SJSA1 (cell line): ENCODE measurements at regions not wholly inside any gene's neighbourhood (a gene's known extent, or its start where the extent isn't known, plus 50 kb on each side); places are given as distances from the start of the nearest gene placed in this dataset.
A peak's percentile ranks its signal among the peaks of the same experiment; 100 is the strongest.

Source experiments
- DNase-seq, 2 experiments: peaks; one replicate each; pipeline ENCODE4 v3.0.0-alpha.2; 2015 to 2020; ENCODE audit warnings: low spot score in 2 of 2, low read depth in 1 of 2
- H3K27ac ChIP-seq: fragments of 250-450 bp; sonication (Bioruptor Pico); 2 replicates; pipeline ENCODE4 v1.5.1; 2020; ENCODE audit warnings: mild to moderate bottlenecking, moderate library complexity
- H3K27me3 ChIP-seq: fragments of 250-450 bp; sonication (Bioruptor Pico); replicated peaks from 2 replicates; pipeline ENCODE4 v1.5.1; 2020; ENCODE audit warnings: mild to moderate bottlenecking, moderate library complexity
- H3K36me3 ChIP-seq: fragments of 250-450 bp; sonication (Bioruptor Pico); 2 replicates; pipeline ENCODE4 v1.5.1; 2020; ENCODE audit warnings: mild to moderate bottlenecking
- H3K4me1 ChIP-seq: fragments of 250-450 bp; sonication (Bioruptor Pico); replicated peaks from 2 replicates; pipeline ENCODE4 v1.6.1; 2021; ENCODE audit warnings: mild to moderate bottlenecking
- H3K4me3 ChIP-seq: fragments of 250-450 bp; sonication (Bioruptor Pico); 2 replicates; pipeline ENCODE4 v1.5.1; 2020; ENCODE audit warnings: mild to moderate bottlenecking
- H3K9me3 ChIP-seq: fragments of 250-450 bp; sonication (Bioruptor Pico); replicated peaks from 2 replicates; pipeline ENCODE4 v1.5.1; 2020; ENCODE audit warnings: mild to moderate bottlenecking

DNA sequence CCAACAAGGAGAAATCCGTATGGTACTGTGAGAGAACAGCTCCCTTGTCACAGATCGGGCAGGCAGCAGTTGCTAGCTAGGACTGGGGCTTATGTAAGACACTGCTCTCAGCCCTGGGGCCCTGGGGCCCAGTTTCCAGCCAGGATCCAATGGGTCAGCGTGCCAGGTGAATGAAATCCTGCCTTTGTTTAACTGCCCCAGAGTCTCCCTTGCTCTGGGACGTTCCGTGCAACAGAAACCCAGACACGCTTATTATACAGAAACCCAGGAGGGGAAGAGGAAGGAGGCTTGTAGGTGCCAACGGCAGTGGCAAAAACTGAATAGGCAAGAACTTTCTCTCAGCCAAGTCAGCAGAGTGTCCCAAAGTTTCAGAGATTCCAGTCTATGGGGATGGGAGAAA lies 110.6 kb downstream of the DIO2 start:
- Histone ChIP-seq H3K4me1 (peaks cover 8% of the 10 kb centered on the region), H3K9me3 (no peaks in the 10 kb centered on the region), H3K27ac (no peak overlapping the region), H3K4me3 (no peak overlapping the region), H3K36me3 (no peaks in the 10 kb centered on the region), H3K27me3 (no peaks in the 10 kb centered on the region)
- no peak for DNase-seq

DNA sequence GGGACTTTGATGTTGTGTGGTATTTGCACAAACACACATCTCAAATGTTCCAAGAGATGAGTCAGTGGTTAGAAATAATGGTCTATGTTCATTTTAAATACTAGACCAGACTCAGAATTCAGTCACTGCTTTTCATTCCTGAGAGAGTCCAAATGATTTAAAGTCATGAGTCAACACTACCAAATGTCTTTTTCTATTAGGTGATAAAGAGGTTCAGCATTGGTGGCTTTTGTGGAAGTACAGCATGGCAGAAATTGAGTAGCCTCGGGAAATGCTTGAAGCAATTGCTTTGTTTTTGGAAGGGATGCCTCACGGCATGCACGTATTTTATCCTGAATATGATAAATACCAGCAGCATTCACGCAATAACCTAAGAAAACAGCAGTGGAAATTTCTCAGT lies 115.7 kb downstream of the DIO2 start:
- no peaks in the 10 kb centered on the region for H3K27me3 ChIP-seq
- no peak overlapping the region for H3K4me3 ChIP-seq
- no peaks in the 10 kb centered on the region for H3K9me3 ChIP-seq
- peak; percentile 58 to 81 for DNase-seq
- H3K4me1 ChIP-seq = peaks cover 8% of the 10 kb centered on the region
- peak overlapping the region; percentile 51 for H3K27ac ChIP-seq
- no peaks in the 10 kb centered on the region for H3K36me3 ChIP-seq

DNA sequence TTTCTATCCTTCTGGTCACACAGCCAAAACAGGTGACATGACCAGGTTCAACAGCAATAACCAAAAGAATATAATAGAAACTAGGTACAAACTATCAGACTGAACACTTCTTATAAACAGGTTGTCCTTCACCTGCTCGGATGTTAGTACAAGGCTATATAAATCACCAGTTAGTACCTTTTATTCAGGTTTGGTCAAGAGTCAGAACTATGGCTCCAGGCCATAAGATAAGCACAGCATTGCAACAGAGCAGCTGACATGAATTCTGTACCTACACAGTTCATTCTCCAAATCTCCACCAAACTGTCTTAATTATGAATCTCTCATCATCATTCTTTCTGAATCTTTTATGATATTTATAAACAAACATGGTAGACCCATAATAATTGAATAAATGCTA lies 123.9 kb downstream of the DIO2 start:
- Histone ChIP-seq H3K4me1 (no peaks in the 10 kb centered on the region), H3K9me3 (no peaks in the 10 kb centered on the region), H3K4me3 (no peak overlapping the region), H3K36me3 (no peaks in the 10 kb centered on the region), H3K27me3 (no peaks in the 10 kb centered on the region), H3K27ac (no peak overlapping the region)
- no peak for DNase-seq

DNA sequence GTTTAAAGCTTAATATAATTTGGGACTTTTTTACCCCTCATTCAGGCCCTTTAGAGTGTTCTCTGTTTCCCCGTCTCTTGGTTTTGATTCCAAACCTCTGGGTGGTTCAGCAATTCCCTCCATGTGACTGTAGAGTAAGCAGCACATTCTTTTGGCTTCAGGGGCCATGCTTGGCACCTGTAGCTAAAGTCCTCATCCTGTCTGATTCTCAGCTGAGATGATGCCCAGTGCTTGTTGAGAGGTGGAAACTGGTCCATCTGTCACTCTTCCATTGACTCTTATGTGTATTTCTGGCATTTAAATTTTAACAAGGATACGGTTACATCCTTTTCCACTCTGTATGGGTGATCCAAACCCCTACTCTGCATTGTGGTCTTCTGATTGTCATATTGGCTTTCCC lies 127.1 kb downstream of the DIO2 start:
- no peaks in the 10 kb centered on the region for H3K9me3 ChIP-seq
- DNase-seq = no peak
- no peaks in the 10 kb centered on the region for H3K4me1 ChIP-seq
- H3K4me3 ChIP-seq = no peak overlapping the region
- H3K27me3 ChIP-seq = no peaks in the 10 kb centered on the region
- H3K36me3 ChIP-seq = no peaks in the 10 kb centered on the region
- H3K27ac ChIP-seq = no peak overlapping the region

DNA sequence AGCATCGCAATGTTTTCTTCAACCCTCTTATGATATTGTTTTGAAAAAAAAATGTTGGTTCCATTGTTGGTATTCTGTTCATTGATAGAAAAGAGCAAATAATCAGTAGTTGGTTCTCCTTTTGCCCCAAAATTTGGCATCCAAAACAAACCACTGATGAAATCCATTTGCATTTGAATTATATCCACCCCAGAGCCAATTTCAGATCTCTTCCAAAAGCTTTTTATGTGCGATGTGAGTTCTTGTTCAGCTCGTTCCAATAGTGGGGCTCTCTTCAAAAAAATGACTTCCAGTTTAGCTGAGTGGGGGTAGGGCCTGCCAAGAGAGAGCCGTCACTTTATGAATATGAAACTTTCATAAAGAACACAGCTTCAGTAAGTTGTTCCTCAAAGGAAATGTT lies 130.7 kb downstream of the DIO2 start:
- no peaks in the 10 kb centered on the region for H3K9me3 ChIP-seq
- H3K4me3 ChIP-seq = no peak overlapping the region
- H3K36me3 ChIP-seq = no peaks in the 10 kb centered on the region
- DNase-seq = no peak
- H3K27ac ChIP-seq = no peak overlapping the region
- H3K4me1 ChIP-seq = no peaks in the 10 kb centered on the region
- no peaks in the 10 kb centered on the region for H3K27me3 ChIP-seq

DNA sequence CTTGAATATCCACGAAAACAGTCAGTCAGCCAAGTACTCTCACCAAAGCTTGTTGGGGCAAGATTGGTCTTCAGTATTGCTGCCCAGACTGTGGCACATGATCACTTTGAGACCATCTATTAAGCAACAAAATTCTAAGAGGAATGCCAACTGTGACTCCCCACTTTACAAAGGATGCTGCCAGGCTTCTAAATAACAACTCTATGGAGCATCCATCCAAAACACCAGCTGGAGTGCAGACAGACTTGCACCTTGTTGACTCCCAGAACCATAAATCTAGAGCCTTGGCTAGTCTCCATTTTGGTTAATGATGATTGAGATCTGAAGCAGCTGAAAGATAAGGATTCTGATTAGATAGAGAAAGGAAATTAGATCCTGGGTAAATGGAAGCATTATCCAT lies 132.8 kb downstream of the DIO2 start:
- H3K36me3 ChIP-seq = no peaks in the 10 kb centered on the region
- no peak overlapping the region for H3K27ac ChIP-seq
- no peak overlapping the region for H3K4me3 ChIP-seq
- no peaks in the 10 kb centered on the region for H3K9me3 ChIP-seq
- DNase-seq = no peak
- H3K4me1 ChIP-seq = no peaks in the 10 kb centered on the region
- no peaks in the 10 kb centered on the region for H3K27me3 ChIP-seq

DNA sequence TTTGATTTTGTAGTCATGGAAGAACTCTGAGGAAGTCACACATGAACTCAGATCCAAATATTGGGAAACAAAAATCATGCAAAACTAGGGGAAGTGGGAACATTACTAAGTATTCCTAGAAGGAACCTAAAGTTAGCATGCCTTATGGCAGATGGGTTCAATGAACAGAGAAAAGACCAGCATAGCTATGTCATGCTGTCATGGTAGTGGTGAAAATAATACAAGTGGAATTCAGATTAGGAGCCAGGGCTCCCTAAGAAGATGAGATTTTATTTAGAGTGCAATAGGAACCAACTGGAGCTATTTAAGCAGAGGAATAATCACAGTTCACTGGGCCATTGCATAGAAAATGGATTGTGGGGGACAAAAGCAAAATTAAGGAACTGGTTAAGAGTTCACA lies 134.0 kb downstream of the DIO2 start:
- no peaks in the 10 kb centered on the region for H3K4me1 ChIP-seq
- H3K27ac ChIP-seq = no peak overlapping the region
- H3K9me3 ChIP-seq = peaks cover 3% of the 10 kb centered on the region; the same call in 1 of the 2 replicates
- DNase-seq = no peak
- H3K27me3 ChIP-seq = no peaks in the 10 kb centered on the region
- H3K36me3 ChIP-seq = no peaks in the 10 kb centered on the region
- H3K4me3 ChIP-seq = no peak overlapping the region

DNA sequence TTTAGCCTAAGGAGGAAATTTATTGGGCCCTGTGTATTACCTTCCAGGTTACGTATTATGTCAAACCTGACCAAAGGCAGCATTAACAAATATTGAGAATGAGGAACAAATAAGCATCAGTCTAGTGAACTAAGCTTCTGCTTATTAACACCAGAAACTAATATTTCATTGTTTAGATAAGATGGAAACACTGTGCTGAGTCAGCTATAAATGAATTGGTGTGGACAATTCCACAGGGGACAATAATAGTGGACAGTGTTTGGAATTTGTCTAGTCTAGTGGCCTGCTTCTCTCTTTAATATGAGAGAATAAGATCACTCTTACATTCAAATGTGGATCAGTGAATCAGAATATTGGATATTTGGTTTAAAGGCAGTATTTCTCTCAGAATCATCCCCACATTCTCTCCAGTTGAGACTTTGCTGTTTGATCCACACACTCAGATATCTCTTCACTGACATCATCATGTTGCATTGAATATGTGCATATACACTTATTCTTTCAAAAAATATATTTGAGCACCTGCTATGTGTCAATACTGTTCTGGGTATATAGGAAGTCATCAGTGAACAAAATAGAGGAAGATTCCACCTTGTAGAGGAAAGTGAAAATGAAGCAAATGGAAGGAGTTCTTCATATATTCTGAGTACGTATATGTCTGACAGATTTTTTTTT lies 136.3 kb downstream of the DIO2 start:
- Histone ChIP-seq H3K36me3 (no peaks in the 10 kb centered on the region), H3K4me3 (no peak overlapping the region), H3K27ac (no peak overlapping the region), H3K4me1 (no peaks in the 10 kb centered on the region), H3K27me3 (no peaks in the 10 kb centered on the region), H3K9me3 (peaks cover 4% of the 10 kb centered on the region; the same call in 1 of the 2 replicates)
- DNase-seq = no peak

DNA sequence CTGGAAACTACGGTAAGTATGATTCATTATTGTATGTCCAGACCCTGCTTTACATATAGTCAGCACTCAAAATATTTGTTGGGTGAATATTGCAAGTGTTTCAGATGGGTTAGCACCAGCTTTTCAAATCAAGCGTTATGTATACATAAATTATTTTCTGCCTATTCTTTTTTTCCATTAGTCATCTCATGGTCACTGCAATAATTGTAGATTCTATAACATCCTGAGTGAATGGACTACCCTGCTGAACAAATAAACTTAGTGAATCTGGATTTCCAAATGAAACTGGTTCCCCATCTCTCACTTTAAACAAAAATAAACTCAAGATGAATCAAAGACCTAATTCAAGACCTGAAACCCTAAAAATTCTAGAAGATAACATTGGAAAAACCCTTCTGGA lies 152.3 kb downstream of the DIO2 start:
- no peaks in the 10 kb centered on the region for H3K36me3 ChIP-seq
- peak in 1 of 2 experiments; percentile 77 for DNase-seq
- H3K27ac ChIP-seq = peak overlapping the region; percentile 9
- H3K27me3 ChIP-seq = no peaks in the 10 kb centered on the region
- H3K9me3 ChIP-seq = no peaks in the 10 kb centered on the region; the same call in 1 of the 2 replicates
- peaks cover 29% of the 10 kb centered on the region for H3K4me1 ChIP-seq
- no peak overlapping the region for H3K4me3 ChIP-seq

DNA sequence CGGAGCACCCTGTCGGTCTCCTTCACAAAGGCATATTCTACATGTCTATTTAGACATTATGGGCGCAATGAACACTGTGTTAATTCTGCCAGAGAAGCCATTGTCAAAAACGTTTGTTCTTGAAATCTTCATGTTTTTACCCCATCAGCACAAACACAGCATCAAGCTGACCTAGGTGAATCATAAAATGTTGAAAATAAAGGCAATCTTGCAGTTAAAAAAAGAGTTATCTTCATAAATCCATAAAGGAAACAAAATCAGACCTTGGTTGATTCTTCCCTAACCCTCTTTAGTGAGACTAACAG lies 154.9 kb downstream of the DIO2 start:
- DNase-seq = no peak
- Histone ChIP-seq H3K4me3 (no peak overlapping the region), H3K36me3 (no peaks in the 10 kb centered on the region), H3K27me3 (no peaks in the 10 kb centered on the region), H3K4me1 (peaks cover 29% of the 10 kb centered on the region), H3K9me3 (no peaks in the 10 kb centered on the region; the same call in 1 of the 2 replicates), H3K27ac (no peak overlapping the region)

DNA sequence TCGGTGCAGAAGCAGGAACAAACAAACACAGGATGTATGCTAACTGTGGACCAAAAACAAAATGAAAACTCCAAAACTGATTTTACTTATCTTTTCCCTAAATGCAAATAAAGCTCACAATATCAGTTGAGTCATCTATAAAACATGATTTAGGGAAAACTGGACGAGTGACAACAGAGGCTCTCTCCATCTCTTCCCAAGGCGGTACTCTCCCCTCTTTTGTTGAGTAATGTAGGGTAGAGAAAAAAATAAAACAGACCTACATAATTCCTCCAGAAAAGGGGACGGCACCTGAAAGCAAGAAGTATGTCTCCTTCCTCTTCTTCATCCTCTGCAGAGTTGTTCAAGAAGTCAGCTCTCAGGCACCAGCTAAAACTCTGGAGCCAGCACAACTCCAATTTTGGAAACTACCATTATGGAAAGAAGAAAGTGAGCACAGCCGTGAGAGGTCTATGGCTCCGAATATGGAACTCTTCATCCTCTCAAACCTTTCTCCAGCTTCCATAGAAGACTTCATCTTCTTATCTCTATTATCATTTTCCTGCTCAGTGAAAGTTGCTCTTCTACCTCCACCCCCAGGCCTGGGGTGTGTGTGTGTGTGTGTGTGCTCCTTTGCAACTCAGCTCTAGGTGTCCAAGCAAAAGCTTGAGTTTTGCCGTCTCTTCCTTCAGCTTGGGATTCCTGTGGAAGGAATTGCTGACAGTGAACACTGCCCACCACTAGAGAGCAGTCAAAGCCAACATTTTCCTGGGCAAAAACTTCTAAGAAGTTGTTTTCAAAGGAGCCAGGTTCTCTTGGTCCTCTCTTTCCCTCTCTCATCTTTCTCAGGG lies 155.4 kb downstream of the DIO2 start:
- Histone ChIP-seq H3K4me3 (no peak overlapping the region), H3K9me3 (no peaks in the 10 kb centered on the region; the same call in 1 of the 2 replicates), H3K36me3 (no peaks in the 10 kb centered on the region), H3K27me3 (no peaks in the 10 kb centered on the region), H3K4me1 (peaks cover 29% of the 10 kb centered on the region), H3K27ac (no peak overlapping the region)
- DNase-seq = peak; percentile 47 to 61

DNA sequence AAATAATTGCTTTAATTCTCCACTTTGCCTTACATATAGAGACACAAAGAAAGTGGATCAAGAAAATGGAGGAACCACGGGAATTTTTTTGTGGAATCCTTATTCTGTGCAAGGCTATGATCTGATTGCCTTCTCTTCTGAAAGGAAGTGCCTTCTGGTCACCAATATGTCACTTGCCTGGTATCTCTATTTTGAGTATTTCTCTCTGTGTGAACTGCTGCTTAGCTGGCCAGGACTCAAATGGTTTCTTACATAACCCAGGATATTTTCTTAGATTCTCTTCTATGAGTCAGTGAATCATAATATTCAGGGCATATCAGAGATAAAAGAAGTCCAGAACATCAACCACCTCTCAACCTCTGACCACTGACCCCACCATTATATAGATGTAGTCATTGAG lies 156.1 kb downstream of the DIO2 start:
- Histone ChIP-seq H3K9me3 (no peaks in the 10 kb centered on the region; the same call in 1 of the 2 replicates), H3K36me3 (no peaks in the 10 kb centered on the region), H3K27me3 (no peaks in the 10 kb centered on the region), H3K4me3 (no peak overlapping the region), H3K27ac (no peak overlapping the region), H3K4me1 (peaks cover 29% of the 10 kb centered on the region)
- no peak for DNase-seq

DNA sequence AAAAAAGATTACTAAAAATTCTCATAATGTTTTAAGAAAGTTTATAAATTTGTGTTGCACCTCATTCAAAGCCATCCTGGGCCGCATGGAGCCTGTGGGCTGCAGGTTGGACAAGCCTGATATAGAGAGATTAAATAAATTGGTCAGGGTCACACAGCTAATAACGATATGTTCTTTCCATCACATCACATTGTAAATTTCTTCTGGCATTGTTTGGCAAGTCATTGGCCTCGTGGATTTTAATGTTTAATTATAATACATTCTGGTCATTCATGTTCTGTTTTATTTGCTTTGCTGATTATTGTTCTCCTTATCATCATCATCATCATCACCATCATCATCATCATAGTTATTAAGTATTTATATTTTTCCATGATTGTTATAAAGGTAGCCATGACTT lies 157.3 kb downstream of the DIO2 start:
- Histone ChIP-seq H3K27ac (no peak overlapping the region), H3K36me3 (no peaks in the 10 kb centered on the region), H3K4me3 (no peak overlapping the region), H3K9me3 (no peaks in the 10 kb centered on the region), H3K4me1 (peaks cover 20% of the 10 kb centered on the region), H3K27me3 (no peaks in the 10 kb centered on the region)
- DNase-seq = no peak

DNA sequence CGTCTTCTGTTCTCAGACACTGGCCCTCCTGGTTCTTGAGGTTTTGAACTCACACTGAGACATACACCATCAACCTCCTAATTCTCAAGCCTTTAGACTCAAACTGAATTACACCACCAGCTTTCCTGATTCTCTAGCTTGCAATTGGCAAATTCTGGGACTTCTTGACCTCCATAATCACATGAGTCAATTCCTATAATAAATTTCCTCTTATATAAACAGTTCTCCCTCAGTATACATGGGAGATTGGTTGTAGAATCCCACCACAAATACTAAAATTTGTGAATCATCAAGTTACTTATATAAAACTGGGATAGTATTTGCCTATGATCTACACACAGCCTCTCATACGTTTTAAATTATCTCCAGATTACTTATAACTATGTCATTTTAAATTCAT lies 162.2 kb downstream of the DIO2 start:
- Histone ChIP-seq H3K4me1 (no peaks in the 10 kb centered on the region), H3K9me3 (no peaks in the 10 kb centered on the region), H3K36me3 (no peaks in the 10 kb centered on the region), H3K4me3 (no peak overlapping the region), H3K27me3 (no peaks in the 10 kb centered on the region), H3K27ac (no peak overlapping the region)
- no peak for DNase-seq
